GM12873 (cell line): ENCODE measurements at regions not wholly inside any gene's neighbourhood (a gene's known extent, or its start where the extent isn't known, plus 50 kb on each side); places are given as distances from the start of the nearest gene placed in this dataset.

ENCODE experiments used
- CTCF ChIP-seq: IDR thresholded peaks from 2 replicates; pipeline ENCODE4 v1.5.1; 2012; ENCODE audit warnings: low read depth, mild to moderate bottlenecking, moderate library complexity, low read length, control low read depth; ENCODE audit not compliant: insufficient read depth; ENCODE audit errors: missing control alignments

- TF ChIP-seq CTCF: no peak
Observed at GRCh38 chr11:122226810-122227379, 110.9 kb upstream of the BLID start.

GRCh38 chr11:122224867-122225266 is 108.9 kb upstream of the BLID start:
- no peak for TF ChIP-seq CTCF

- TF ChIP-seq CTCF: no peak
Observed at GRCh38 chr11:122220321-122220720, 104.3 kb upstream of the BLID start.

GRCh38 chr11:122219791-122220190 is 103.8 kb upstream of the BLID start:
- no peak for TF ChIP-seq CTCF

- TF ChIP-seq CTCF: peak; percentile 95
Observed at GRCh38 chr11:122215244-122215992, 99.4 kb upstream of the BLID start.

GRCh38 chr11:122214567-122214966 is 98.6 kb upstream of the BLID start:
- TF ChIP-seq CTCF: no peak

GRCh38 chr11:122214080-122214479 is 98.1 kb upstream of the BLID start:
- TF ChIP-seq CTCF: no peak
